ENCODE measurements at regions not wholly inside any gene's neighbourhood (a gene's known extent, or its start where the extent isn't known, plus 50 kb on each side); places are given as distances from the start of the nearest gene placed in this dataset.

- H3K27ac ChIP-seq (ENCODE audit: low read length): no peak overlapping the region
- no peaks in the 10 kb centered on the region for H3K36me3 ChIP-seq (replicated peaks; ENCODE audit: low read depth, low read length)
- H3K9me3 ChIP-seq (ENCODE audit: insufficient read depth, low read length): no peaks in the 10 kb centered on the region
- no peak overlapping the region for H3K9ac ChIP-seq (ENCODE audit: low read length)
- no peaks in the 10 kb centered on the region for H3K4me1 ChIP-seq (ENCODE audit: low read length)
- no peaks in the 10 kb centered on the region for H3K79me2 ChIP-seq (ENCODE audit: low read length)
- H3K27me3 ChIP-seq (ENCODE audit: low read depth, low read length): 0 out of 2 replicates have a peak, but pooled peaks cover 4% of the 10 kb centered on the region
- no peak overlapping the region for H3K4me2 ChIP-seq (ENCODE audit: low read length)
- no peak for TF ChIP-seq EZH2phosphoT487 (IDR thresholded peaks at IDR 0.05; ENCODE audit: low read depth)
- no peaks in the 10 kb centered on the region for H4K20me1 ChIP-seq (ENCODE audit: insufficient read depth, low read length)
- no peak overlapping the region for H2AFZ ChIP-seq (ENCODE audit: low read depth, low read length)
- H3K4me3 ChIP-seq (ENCODE audit: low read length): no peak overlapping the region
Observed at GRCh38 chr11:116217441-116217840, 555.3 kb downstream of the BUD13 start.

- Histone ChIP-seq H3K9ac (ENCODE audit: low read length) (no peak overlapping the region), H3K4me1 (ENCODE audit: low read length) (no peaks in the 10 kb centered on the region), H4K20me1 (ENCODE audit: insufficient read depth, low read length) (no peaks in the 10 kb centered on the region), H3K36me3 (replicated peaks; ENCODE audit: low read depth, low read length) (no peaks in the 10 kb centered on the region), H3K27ac (ENCODE audit: low read length) (no peak overlapping the region), H3K27me3 (ENCODE audit: low read depth, low read length) (0 out of 2 replicates have a peak, but pooled peaks cover 4% of the 10 kb centered on the region), H2AFZ (ENCODE audit: low read depth, low read length) (no peak overlapping the region), H3K4me2 (ENCODE audit: low read length) (no peak overlapping the region), H3K4me3 (ENCODE audit: low read length) (no peak overlapping the region), H3K79me2 (ENCODE audit: low read length) (no peaks in the 10 kb centered on the region), H3K9me3 (ENCODE audit: insufficient read depth, low read length) (no peaks in the 10 kb centered on the region)
- TF ChIP-seq EZH2phosphoT487 (IDR thresholded peaks at IDR 0.05; ENCODE audit: low read depth) (no peak), CTCF (IDR thresholded peaks at IDR 0.05; ENCODE audit: low read depth, low read length) (peak; percentile 78)
Observed at GRCh38 chr11:116217006-116217405, 555.8 kb downstream of the BUD13 start.

GRCh38 chr11:116215471-116216113, 557.2 kb downstream of the BUD13 start:
- Histone ChIP-seq H4K20me1 (ENCODE audit: insufficient read depth, low read length) (no peaks in the 10 kb centered on the region), H3K9ac (ENCODE audit: low read length) (no peak overlapping the region), H3K4me3 (ENCODE audit: low read length) (no peak overlapping the region), H3K9me3 (ENCODE audit: insufficient read depth, low read length) (no peaks in the 10 kb centered on the region), H3K4me1 (ENCODE audit: low read length) (no peaks in the 10 kb centered on the region), H3K4me2 (ENCODE audit: low read length) (no peak overlapping the region), H3K27me3 (ENCODE audit: low read depth, low read length) (0 out of 2 replicates have a peak, but pooled peaks cover 4% of the 10 kb centered on the region), H2AFZ (ENCODE audit: low read depth, low read length) (no peak overlapping the region), H3K79me2 (ENCODE audit: low read length) (no peaks in the 10 kb centered on the region), H3K36me3 (replicated peaks; ENCODE audit: low read depth, low read length) (no peaks in the 10 kb centered on the region), H3K27ac (ENCODE audit: low read length) (no peak overlapping the region)
- TF ChIP-seq CTCF (IDR thresholded peaks at IDR 0.05; ENCODE audit: low read depth, low read length) (peak; percentile 41), EZH2phosphoT487 (IDR thresholded peaks at IDR 0.05; ENCODE audit: low read depth) (no peak)

- H3K4me3 ChIP-seq (ENCODE audit: low read length): no peak overlapping the region
- no peaks in the 10 kb centered on the region for H3K9me3 ChIP-seq (ENCODE audit: insufficient read depth, low read length)
- no peaks in the 10 kb centered on the region for H4K20me1 ChIP-seq (ENCODE audit: insufficient read depth, low read length)
- H3K9ac ChIP-seq (ENCODE audit: low read length): no peak overlapping the region
- H3K4me1 ChIP-seq (ENCODE audit: low read length): no peaks in the 10 kb centered on the region
- no peaks in the 10 kb centered on the region for H3K36me3 ChIP-seq (replicated peaks; ENCODE audit: low read depth, low read length)
- TF ChIP-seq EZH2phosphoT487 (IDR thresholded peaks at IDR 0.05; ENCODE audit: low read depth): no peak
- TF ChIP-seq CTCF (IDR thresholded peaks at IDR 0.05; ENCODE audit: low read depth, low read length): no peak
- H2AFZ ChIP-seq (ENCODE audit: low read depth, low read length): no peak overlapping the region
- no peaks in the 10 kb centered on the region for H3K79me2 ChIP-seq (ENCODE audit: low read length)
- H3K27ac ChIP-seq (ENCODE audit: low read length): no peak overlapping the region
- H3K27me3 ChIP-seq (ENCODE audit: low read depth, low read length): no peaks in the 10 kb centered on the region
- no peak overlapping the region for H3K4me2 ChIP-seq (ENCODE audit: low read length)
Observed at GRCh38 chr11:116211147-116211546, 561.6 kb downstream of the BUD13 start.

Data from OCI-LY3 (cell line).